ENCODE measurements at regions not wholly inside any gene's neighbourhood (a gene's known extent, or its start where the extent isn't known, plus 50 kb on each side); places are given as distances from the start of the nearest gene placed in this dataset.
A peak's percentile ranks its signal among the peaks of the same experiment; 100 is the strongest.

GRCh38 chr13:44174769-44175425 lies 198.7 kb upstream of the SERP2 start:
- no peaks in the 10 kb centered on the region for H3K36me3 ChIP-seq
- 86 to 88% methylated on average over 3 of the region's 3 CpGs for WGBS, 2 donors
- H3K27ac ChIP-seq, result peak overlapping the region; percentile 27 to 58 (median 44)
- no peaks in the 10 kb centered on the region for H3K27me3 ChIP-seq
- DNase-seq, result no peak
- H3K4me3 ChIP-seq, result no peak overlapping the region
- intact Hi-C loops (cut with DNase I), result no loop called here
- no peaks in the 10 kb centered on the region for H3K9me3 ChIP-seq
- H3K4me1 ChIP-seq, result peaks cover 0 to 25% (median 24%) of the 10 kb centered on the region in 4 donors
- TF ChIP-seq POLR2A (IDR thresholded peaks at IDR 0.05), result no peak
- no peak for TF ChIP-seq POLR2AphosphoS5 (IDR thresholded peaks at IDR 0.05)
- no peak for TF ChIP-seq CTCF (IDR thresholded peaks at IDR 0.05)
- TF ChIP-seq EP300 (IDR thresholded peaks at IDR 0.05), result no peak

- H3K27me3 ChIP-seq, result no peaks in the 10 kb centered on the region
- peaks cover 0 to 25% (median 24%) of the 10 kb centered on the region in 4 donors for H3K4me1 ChIP-seq
- intact Hi-C loops (cut with DNase I), result no loop called here
- WGBS, 2 donors, result no CpG with 5 or more reads among the region's 1 CpG
- no peak for TF ChIP-seq CTCF (IDR thresholded peaks at IDR 0.05)
- TF ChIP-seq POLR2AphosphoS5 (IDR thresholded peaks at IDR 0.05), result peak; percentile 39 to 53 (median 46)
- no peak for DNase-seq
- no peaks in the 10 kb centered on the region for H3K9me3 ChIP-seq
- H3K27ac ChIP-seq, result peak overlapping the region; percentile 24 to 58 (median 50)
- no peak overlapping the region for H3K4me3 ChIP-seq
- no peaks in the 10 kb centered on the region for H3K36me3 ChIP-seq
Observed at GRCh38 chr13:44176173-44176572, 197.5 kb upstream of the SERP2 start.

- intact Hi-C loops (cut with DNase I), result no loop called here
- no peaks in the 10 kb centered on the region for H3K27me3 ChIP-seq
- no peak overlapping the region for H3K27ac ChIP-seq
- no peak for DNase-seq
- H3K4me3 ChIP-seq, result no peak overlapping the region
- TF ChIP-seq EP300 (IDR thresholded peaks at IDR 0.05), result no peak
- TF ChIP-seq POLR2A (IDR thresholded peaks at IDR 0.05), result no peak
- TF ChIP-seq POLR2AphosphoS5 (IDR thresholded peaks at IDR 0.05), result no peak
- no peak for TF ChIP-seq CTCF (IDR thresholded peaks at IDR 0.05)
- WGBS, 2 donors, result 95 to 96% methylated on average over 8 of the region's 8 CpGs
- H3K4me1 ChIP-seq, result peaks cover 0 to 7% (median 6%) of the 10 kb centered on the region in 4 donors
- no peaks in the 10 kb centered on the region for H3K9me3 ChIP-seq
- H3K36me3 ChIP-seq, result no peaks in the 10 kb centered on the region
Observed at GRCh38 chr13:44180876-44181536, 192.6 kb upstream of the SERP2 start.

GRCh38 chr13:44181931-44182330 lies 191.7 kb upstream of the SERP2 start:
- intact Hi-C loops (cut with DNase I), result no loop called here
- DNase-seq, result no peak
- Histone ChIP-seq H3K36me3 (no peaks in the 10 kb centered on the region), H3K4me1 (no peaks in the 10 kb centered on the region), H3K9me3 (no peaks in the 10 kb centered on the region), H3K27ac (no peak overlapping the region), H3K4me3 (no peak overlapping the region), H3K27me3 (no peaks in the 10 kb centered on the region)
- TF ChIP-seq POLR2A (IDR thresholded peaks at IDR 0.05), result no peak
- no peak for TF ChIP-seq POLR2AphosphoS5 (IDR thresholded peaks at IDR 0.05)
- TF ChIP-seq EP300 (IDR thresholded peaks at IDR 0.05), result no peak
- TF ChIP-seq CTCF (IDR thresholded peaks at IDR 0.05), result no peak
- WGBS, 2 donors, result 87 to 90% methylated on average over 2 of the region's 2 CpGs

All from sigmoid colon (tissue), 6 donors.